HG03159 (cell line): ENCODE measurements at regions not wholly inside any gene's neighbourhood (a gene's known extent, or its start where the extent isn't known, plus 50 kb on each side); places are given as distances from the start of the nearest gene placed in this dataset.

Experiments
- ATAC-seq: cut with Tn5 transposase; IDR thresholded peaks from one replicate; pipeline ENCODE4 v1.9.1; 2021; ENCODE audit warnings: mild to moderate bottlenecking, moderate library complexity; ENCODE audit not compliant: unreplicated experiment

DNA sequence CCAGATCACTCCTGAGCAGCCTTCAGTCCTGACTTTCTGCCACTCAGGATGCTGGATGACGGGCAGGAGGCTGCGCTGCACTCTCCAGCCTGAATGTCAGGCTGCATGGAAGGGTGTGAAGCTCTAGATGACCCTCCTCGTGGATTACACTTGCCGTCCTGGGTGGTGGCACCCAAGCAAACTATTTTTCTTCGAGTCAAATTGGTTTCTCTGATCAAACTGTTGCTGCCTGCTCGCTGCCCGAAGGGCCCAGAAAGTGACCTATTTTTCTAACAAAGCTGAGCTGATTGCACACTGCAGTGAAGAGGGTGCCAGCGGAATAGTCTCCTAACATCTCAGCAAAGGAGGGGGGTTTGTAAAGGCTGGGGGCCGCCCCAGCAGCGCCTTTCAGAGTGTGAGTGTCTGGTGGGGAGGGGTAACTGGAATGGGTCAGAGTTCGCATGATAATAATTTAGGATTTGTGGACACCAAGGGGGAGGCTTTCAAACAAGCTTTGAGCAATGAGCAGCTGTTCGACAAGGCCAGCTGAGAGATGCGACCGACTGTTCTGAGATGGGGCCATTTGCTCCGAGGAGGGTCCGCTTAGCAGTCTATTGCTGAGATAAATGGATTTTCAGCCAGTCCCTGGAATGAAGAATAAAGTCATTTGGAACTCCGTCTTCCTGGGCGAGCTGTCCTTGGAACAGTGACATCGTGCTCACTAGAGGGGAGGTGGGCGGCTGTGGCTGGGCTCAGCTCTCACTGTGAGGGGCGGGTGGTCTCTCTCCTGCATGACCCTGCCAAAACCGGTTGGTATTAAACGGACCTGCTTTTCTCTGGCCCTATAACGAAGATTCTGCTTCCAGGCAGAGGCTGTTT, 537.6 kb downstream of the BRD1 start:
- ATAC-seq, result no peak

DNA sequence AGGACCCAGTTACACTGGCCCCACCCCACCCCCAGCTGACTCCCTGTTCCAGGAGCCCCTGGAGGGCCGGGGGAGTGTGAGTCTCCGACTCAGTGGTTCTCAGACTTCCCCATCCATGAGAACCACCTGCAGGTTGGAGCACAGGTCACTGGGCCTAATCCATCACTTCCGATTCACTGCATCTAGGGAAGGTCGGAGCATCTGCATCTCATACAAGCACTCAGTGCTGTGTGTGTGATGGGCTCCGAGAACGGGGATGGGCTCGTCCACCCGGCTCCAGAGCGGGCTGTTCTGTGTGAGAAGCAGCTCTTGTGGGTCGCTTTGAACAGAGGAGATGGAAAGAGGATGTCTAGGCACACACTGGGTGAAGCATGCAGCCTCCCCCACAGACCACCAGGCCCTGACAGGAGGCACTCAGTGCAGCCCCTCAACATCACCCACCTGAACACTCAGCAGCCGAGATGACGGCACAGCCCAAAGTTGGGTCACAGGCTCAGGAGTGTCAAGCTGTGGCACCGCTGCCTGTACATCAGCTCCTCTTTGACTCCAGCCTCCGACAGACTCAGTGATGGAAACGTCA, 541.4 kb downstream of the BRD1 start:
- ATAC-seq, result no peak

DNA sequence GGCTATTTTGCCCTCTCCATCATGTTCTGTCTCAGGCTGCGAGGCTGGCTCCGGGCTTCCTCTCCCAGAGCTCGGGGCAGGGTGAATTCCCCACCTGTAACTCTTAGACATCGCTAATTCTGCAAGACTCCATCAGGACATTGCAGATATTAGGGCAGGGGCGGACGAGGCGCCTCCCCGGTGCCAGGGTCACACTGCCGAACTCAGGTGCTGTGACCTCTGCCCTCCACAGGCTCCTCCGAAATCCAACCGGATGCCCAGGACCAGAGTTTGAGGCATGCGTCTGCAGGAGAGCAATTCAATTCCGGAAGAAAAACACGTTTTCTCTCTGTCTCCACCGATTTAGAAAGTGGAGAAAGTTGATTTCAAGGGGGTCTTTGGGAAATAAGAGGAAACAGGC, 542.7 kb downstream of the BRD1 start:
- ATAC-seq, result no peak

DNA sequence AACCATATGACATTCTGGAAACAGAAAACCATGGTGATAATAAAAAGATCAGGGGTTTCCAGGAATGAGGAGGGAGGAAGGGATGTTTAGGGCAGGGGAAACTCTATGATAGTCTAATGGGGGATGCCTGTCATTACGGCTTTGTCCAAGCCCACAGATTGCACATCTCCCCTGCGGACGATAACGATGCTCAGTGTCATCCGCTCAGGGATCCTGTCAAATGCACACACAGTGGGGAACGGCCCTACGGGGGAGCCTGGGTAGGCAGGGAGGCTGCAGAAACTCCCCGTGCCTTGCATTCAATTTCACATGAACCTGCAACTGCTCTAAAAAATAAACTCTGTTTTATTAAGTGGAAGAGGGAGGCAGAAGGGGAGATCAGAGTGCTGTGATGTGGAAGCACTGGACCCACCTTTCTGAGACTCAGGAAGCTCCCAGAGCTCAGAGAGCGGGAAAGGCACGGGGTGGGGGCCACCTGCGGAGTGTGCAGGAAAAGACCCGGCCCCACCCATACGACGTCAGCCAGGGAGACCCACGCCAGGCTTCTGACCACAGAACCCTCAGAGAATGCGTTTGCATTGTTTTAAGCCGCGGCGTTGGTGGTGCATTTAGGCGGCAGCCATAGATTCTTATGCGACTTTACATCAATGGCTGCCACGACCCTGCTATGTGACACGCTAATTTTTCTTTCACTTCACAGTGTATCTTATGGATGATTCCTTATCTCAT, 543.5 kb downstream of the BRD1 start:
- ATAC-seq, result no peak

DNA sequence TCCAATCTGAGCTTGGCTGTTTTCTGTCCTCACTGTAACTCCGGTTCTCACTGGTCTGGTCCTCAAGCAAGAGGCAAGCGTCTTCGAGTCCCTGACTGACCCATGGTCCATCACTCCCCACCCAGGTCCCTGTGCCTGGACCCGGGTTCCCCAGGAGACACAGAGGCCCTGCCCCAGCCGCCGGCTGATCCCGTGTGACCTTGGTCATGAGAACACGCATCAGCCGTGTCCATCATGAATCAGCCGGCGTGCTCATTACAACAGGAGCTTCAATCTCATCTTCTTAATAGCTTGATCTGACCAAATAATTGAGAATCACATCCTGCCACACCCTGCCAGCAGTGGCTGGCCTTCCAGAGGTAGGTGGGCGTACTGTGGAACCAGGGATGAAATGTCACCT, 545.1 kb downstream of the BRD1 start:
- ATAC-seq, result no peak

DNA sequence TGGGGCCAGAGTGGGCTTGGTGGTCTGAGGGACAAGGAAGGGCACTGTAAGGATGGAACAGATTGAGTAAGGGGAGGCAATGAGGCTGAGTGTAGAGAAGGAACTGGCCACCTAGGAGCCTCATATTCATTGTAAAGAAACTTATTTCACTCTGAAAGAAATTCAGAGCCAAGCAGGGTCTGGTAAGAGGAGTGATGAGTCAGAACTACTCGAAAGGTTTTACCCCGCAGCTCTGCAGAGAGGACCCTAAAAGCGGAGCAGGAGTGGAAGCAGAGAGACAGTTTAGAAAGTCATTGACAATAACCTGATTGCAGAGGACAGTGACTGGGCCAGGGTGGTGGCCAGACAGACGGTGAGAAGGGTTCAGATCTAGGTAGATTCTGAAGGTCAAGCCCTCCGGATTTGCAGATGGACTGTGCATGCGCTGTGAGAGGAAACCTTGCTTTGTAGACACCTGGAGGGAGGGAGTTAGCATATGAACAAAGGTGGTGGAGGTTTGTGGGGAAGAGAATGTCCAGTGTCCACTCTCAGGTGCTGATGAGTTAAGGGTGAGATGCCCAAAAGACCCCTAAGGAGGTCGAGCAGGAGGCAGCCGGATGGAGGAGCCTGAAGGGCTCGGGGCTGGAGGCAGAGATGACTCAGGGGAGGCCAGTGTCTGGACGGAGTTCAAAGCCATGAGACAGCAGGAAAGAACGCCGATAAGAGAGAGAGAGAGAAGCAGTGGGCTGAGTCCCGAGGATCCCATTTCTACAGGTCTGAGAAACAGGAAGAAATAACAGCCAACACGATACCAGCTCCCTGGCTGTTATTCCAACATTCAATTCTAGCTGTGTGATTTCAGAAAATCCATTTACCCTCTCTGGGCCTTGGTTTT, 546.0 kb downstream of the BRD1 start:
- ATAC-seq, result no peak

DNA sequence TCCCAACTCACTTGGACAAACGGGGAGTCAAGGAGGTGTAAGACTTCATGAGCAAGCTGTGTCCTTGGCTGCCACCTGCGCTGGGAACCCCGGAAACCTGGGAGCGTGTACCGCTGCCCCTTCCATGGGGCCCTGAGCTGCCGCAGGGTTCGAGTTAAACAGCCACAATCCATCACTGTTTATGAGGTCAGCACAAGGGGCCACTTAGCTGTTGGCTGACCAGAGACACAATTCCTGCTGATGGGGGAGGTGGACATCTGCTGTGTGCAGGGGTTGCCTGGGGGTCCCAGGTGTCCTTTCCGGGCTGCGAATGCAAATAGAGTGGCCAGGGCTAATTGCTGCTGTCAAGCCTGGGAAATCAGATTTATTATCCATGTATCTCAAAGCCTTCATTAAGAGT, 549.3 kb downstream of the BRD1 start:
- no peak for ATAC-seq

DNA sequence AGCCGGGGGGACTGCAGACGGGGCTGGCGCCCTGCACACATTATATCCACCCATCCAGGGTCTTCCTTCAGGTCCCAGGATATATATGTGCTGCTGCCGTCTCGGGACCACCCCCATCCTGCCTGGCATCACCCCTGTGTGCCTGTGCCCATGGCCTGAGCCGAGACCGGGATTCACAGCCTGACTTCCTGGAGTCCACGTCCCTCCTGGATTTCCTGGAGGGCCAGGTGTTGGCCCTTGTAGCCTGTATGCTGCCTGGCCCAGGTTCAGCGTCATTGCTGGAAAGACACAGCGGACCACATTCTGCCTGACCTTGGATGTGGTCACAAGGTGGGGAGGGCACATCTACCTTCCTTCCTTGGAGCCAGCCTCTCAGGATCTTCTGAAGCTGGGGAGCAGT, 551.1 kb downstream of the BRD1 start:
- no peak for ATAC-seq

DNA sequence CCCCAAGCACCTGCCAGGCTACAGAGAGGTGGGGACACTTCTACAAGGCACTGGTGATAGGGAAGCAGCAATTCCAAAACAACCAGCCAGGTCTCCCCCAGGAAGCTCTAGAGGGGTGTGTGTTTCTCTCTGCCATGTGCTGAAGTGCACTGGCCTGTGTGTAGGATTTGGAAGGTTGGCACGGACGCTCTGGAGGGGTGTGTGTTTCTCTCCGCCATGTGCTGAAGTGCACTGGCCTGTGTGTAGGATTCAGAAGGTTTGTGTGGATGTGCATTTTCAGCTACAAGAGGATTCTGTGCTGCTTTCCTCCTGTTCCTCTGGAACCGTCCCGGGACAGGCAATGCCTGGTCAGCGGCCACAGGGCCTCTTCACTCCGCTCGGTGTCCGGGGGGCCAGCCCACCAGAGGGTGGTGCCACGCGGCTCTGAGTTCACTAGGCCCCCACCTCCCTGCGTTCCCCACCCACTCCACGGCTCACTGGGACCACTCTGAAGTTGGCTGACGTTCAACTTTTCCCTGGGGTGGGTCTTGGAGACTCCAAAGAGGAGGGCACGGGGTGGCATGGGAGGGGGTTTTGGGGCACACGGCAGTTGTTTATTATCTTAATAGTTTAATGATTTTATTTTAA, 552.8 kb downstream of the BRD1 start:
- no peak for ATAC-seq

DNA sequence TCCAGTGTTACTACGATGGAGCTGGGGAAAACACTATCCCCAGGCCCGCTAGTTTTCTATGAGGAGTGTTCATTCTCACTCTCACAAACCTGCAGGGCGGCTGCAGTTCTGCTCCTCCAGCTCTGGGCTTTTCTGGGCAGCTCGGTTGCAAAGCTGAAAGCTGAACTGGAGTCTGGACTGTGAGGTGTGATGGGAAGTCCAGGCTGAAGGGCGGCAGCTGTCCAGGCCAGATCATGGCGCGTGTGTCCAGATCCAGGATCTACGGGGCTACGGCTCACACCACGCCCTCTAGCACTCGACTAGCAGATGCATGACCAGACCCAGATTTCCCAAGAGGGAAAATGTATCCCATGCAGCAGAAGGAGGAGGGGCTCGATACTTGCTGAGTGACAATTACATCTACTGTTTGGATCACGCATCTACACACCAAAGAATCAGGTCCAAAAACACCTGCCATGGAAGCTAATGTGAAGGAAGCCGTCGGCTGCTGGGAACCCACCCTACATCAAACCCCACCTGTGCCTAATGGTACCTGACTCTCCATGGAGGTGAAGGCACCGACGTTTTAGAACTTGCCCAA, 555.0 kb downstream of the BRD1 start:
- ATAC-seq, result no peak

DNA sequence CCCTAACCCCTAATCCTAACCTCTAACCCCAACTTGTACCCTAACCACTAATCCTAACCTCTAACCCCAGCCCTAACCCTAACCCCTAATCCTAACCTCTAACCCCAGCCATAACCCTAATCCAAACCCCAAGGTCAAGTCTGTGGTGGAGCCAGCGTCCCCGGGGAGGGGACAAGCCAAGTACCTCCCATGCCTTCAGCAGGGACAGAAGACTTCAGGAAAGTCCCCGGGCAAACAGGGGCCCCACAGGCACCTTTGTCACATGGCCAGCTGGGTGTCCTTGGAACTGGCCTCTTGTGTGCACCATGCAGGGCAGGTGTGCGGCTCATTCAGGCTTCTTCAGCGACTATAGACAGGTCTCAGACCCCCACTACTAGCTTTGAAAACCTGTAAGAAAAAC, 555.8 kb downstream of the BRD1 start:
- ATAC-seq, result no peak

DNA sequence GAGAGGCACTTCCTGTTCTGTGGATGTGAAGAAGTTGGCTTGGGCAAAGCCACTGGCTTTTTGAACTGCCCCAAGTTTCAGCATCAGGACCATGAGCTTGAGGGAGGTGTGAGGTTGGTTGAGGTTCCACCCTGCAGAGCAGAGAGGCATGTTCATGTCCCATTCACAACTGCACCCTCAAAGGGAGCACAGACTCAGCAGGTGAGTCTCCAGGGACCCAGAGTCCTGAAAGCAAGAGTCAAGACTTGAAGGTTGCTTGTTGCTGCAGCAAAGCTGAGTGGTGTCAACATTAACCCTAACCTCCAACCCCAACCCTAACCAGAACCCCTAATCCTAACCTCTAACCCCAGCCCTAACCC, 556.3 kb downstream of the BRD1 start:
- no peak for ATAC-seq

DNA sequence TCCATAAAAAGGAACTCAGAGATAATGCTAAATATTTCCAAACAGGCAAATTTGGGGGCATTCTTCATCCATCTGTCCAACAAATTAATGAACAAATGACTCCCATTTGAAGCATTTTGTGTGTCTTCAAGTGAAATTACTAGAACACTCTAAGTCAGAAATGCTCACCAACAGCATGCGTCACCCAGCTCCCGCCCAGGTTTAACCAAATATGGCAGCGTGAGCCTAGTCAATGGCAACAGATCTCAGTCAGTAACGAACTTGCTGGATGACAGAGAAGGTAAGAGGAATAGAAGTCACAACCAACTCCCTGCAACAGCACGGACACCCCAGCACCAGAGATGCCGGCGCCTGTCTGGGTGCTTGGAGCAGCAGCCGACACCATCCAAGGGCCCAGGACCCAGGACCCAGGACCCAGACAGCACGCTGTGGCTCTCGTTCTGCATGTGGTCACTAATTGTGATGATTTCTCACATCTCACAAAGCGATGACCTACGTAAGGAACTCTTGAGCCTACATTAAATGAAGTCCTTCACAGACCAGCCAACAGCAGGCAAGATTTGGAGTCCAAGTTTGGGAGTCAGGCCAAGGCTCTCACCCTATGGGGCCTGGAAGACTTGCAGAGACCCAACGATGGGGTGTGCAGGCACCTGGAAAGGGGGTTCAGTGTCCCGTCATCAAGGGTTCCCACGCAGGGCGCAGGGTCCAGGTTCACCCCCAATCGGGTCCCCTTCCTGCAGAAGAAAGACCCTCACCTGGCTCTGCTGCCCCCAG, 556.9 kb downstream of the BRD1 start:
- no peak for ATAC-seq

DNA sequence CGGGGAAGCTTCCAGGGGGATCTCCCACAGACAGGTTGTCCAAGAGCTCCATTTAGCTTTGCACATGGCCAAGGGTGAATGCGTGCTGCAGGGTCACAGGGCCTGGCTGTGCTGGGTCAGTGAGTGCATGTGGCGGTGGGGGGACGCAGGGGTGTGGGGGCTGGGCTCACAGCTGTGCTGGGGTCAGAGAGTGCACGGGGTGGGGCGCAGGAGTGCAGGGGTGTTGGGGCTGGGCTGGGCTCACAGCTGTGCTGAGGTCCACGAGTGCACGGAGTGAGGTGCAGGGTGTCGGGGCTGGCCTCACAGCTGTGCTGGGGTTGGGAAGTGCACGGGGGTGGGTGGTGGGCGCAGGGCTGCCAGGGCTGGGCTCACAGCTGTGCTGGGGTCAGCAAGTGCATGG, 557.7 kb downstream of the BRD1 start:
- no peak for ATAC-seq

DNA sequence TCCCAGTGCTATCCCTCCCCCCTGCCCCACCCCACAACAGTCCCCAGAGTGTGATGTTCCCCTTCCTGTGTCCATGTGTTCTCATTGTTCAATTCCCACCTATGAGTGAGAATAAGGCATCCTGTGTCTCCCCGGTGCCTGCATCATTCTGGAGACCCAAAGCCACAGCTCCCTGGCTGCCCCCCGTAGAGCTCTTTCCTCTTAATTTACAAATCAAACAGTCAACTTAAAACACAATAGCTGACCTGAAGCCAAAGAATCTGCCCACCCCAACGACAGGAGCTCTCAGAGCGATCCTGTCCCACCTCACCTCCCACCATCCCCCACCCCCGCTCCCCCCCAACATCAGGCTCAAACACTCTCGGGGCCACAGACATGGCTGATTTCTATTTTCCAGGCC, 558.3 kb downstream of the BRD1 start:
- no peak for ATAC-seq

DNA sequence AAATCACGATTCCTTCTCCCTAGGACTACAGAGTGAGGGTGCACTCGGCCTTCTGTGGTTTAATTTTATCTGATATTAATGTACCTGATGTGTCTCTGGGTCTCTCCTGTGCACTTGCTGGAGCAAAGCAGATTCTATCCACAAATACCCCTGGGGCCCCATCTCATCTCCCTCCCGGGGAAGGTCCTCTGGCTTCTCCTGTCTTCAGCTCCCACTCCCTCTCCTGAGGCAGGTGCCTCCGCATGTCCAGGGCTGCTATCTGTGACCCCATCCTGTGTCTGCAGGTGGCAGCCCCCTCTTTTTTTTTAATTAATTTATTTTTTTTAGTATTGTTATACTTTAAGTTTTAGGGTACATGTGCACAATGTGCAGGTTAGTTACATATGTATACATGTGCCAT, 558.7 kb downstream of the BRD1 start:
- ATAC-seq, result no peak

DNA sequence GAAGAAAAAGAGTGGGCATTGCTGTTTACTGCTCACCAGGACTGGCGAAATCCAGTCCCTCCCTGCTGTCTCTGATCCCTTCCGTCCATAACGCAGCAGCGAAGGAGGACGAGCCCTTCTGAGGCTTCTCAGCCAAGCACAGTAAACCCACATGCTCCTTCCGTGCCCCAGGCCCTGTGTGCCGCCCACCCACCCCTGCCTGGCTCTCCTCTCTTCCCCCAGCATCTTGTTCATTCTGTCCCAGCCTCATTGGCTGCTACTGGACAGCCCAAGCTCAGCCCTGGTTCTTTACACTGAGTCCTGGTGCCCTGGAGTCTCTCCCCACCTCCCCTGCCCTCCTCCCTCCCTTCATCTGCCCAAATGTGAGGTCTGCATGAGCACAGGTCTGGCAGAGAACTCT, 559.7 kb downstream of the BRD1 start:
- no peak for ATAC-seq

DNA sequence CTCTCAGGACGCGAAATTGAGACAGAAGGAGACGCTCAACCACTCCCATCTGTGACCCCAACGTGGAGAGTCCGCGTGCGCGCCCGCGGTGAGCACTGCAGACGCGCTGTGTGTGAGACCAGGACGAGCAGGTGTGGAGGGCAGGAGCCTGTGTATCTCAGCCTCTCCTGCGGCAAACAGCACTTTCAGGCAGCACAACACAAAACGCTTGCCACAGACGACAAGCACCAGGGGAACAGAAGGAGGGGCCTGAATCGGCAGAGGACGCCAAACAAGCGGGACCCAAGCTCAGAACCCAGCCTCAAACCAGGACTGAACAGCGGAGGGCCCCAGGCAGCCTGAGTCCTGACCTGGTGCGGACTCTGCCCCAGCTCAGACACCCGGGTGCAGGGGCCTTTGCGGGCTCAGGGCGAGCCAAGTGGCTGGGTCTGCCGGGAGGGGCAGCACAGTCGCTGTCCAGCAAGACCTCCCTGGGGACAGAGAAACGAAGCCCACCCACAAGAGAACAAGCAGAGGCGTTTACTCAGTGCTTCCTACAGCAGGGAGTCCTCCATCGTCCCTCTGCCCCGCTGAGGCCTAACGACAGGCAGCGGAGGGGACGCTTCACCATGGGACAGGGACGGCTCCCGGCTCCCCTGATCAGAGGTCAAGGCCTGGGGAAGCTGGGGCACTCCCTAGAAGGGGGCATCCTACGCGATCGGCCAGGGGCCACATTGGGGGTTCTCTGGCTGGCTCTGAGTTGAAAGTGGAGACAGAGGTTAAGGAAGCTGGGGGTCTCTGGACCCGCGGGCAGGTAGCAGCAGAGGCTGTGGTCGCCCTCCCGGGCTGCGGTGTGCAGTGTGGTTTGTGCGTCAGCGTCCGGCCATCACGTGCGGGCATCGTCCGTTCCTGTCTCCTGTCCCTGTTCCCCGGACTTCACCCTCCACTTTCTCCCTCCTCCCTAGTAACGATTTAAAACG, 560.8 kb downstream of the BRD1 start:
- ATAC-seq, result no peak

DNA sequence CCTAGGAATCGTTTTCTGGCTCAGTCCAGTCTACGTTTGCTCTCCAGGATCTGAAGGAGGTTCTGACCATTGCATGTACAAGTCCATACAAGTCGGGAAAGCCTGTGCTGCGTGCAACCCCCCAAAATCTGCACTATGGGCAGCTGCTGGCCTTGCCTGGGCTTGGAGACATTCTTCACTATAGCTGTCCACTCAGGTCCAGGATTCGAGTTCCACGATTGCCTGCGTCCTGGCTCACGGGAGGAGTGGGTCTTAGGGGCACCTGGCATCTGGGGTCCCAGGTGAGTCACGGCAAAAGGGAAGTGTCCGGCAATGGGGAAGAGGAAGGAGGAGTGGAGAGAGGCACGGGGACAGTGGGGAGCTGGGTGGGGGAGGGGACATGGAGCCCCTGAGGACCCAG, 563.0 kb downstream of the BRD1 start:
- ATAC-seq, result no peak
